ENCODE measurements at regions not wholly inside any gene's neighbourhood (a gene's known extent, or its start where the extent isn't known, plus 50 kb on each side); places are given as distances from the start of the nearest gene placed in this dataset.

DNA sequence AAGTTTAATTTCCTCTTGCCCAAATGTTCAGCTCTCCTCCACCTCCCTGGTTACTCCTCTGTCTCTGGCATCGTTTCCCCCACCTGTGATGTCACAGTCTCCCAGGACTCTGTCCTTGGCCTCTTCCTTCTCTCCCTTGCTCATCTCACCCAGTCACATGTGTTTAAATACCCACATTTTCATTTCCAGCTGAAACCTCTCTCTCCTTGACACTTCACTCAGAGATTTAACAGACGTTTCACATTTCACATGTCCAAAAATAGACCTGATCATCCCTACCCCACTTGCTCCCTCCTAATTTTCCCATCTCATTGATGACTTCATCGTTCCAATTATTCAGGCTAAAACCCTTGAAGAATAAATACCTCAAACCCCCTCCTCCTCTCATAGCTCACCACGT lies 604.1 kb upstream of the JAG1 start:
- Histone ChIP-seq H3K79me2 (ENCODE audit: insufficient read depth) (no peaks in the 10 kb centered on the region), H2AFZ (ENCODE audit: low read depth) (no peak overlapping the region), H3K4me3 (ENCODE audit: low read depth in 2 of 2, low read length in 1 of 2) (no peak overlapping the region), H3K9me2 (no peaks in the 10 kb centered on the region), H3K9me3 (no peaks in the 10 kb centered on the region), H3K27me3 (ENCODE audit: insufficient read depth) (no peaks in the 10 kb centered on the region), H3K27ac (ENCODE audit: low read depth in 2 of 2, low read length in 1 of 2) (no peak overlapping the region), H3K9ac (no peak overlapping the region), H3F3A (replicated peaks; ENCODE audit: insufficient read depth) (no peaks in the 10 kb centered on the region), H3K4me1 (ENCODE audit: control insufficient read depth in 1 of 2, insufficient read depth in 2 of 2, low read depth in 1 of 2, low read length in 1 of 2) (no peaks in the 10 kb centered on the region), H4K20me1 (ENCODE audit: insufficient read depth) (no peaks in the 10 kb centered on the region), H3K36me3 (replicated peaks in 1 of 2; ENCODE audit: control insufficient read depth in 1 of 2, insufficient read depth in 2 of 2, low read length in 1 of 2) (no peaks in the 10 kb centered on the region), H3K4me2 (no peak overlapping the region)
- no peak for TF ChIP-seq FOSL2 (IDR thresholded peaks at IDR 0.05; ENCODE audit: borderline replicate concordance, low read depth)
- TF ChIP-seq, protein P1, sequence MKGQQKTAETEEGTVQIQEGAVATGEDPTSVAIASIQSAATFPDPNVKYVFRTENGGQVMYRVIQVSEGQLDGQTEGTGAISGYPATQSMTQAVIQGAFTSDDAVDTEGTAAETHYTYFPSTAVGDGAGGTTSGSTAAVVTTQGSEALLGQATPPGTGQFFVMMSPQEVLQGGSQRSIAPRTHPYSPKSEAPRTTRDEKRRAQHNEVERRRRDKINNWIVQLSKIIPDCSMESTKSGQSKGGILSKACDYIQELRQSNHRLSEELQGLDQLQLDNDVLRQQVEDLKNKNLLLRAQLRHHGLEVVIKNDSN (IDR thresholded peaks at IDR 0.05; ENCODE audit: borderline replicate concordance, low read depth), result no peak
- TF ChIP-seq RFX5 (IDR thresholded peaks at IDR 0.05; ENCODE audit: low read length), result no peak
- no peak for TF ChIP-seq TEAD4 (IDR thresholded peaks at IDR 0.05; ENCODE audit: borderline replicate concordance, insufficient read depth)
- no peak for TF ChIP-seq FOXJ3 (CRISPR knock-in tag; IDR thresholded peaks at IDR 0.05)
- no peak for TF ChIP-seq MXI1 (IDR thresholded peaks at IDR 0.05; ENCODE audit: low read depth, low read length)
- no peak for TF ChIP-seq POLR2AphosphoS5 (IDR thresholded peaks at IDR 0.05; ENCODE audit: low read depth, low read length)
- POLR2A ChIA-PET, result no interaction called here
- CTCF ChIA-PET, result interaction anchor here (0.6 to 1.1 kb wide), 3 partner anchors 725 to 1397 kb away, joined by 3 to 5 read pairs (median 3); no protein-coding TSS in a partner anchor
- WGBS (ENCODE audit: low lambda C conversion rate), result 74% methylated on average over 4 of the region's 4 CpGs
- no peak for DNase-seq

- DNase-seq, result no peak
- Histone ChIP-seq H3K9ac (no peak overlapping the region), H2AFZ (ENCODE audit: low read depth) (no peak overlapping the region), H3K9me3 (no peaks in the 10 kb centered on the region), H3K79me2 (ENCODE audit: insufficient read depth) (no peaks in the 10 kb centered on the region), H3F3A (replicated peaks; ENCODE audit: insufficient read depth) (no peaks in the 10 kb centered on the region), H3K27ac (ENCODE audit: low read depth in 2 of 2, low read length in 1 of 2) (no peak overlapping the region), H3K4me2 (no peak overlapping the region), H3K27me3 (ENCODE audit: insufficient read depth) (no peaks in the 10 kb centered on the region), H3K9me2 (no peaks in the 10 kb centered on the region), H4K20me1 (ENCODE audit: insufficient read depth) (no peaks in the 10 kb centered on the region), H3K4me3 (ENCODE audit: low read depth in 2 of 2, low read length in 1 of 2) (no peak overlapping the region), H3K4me1 (ENCODE audit: control insufficient read depth in 1 of 2, insufficient read depth in 2 of 2, low read depth in 1 of 2, low read length in 1 of 2) (no peaks in the 10 kb centered on the region), H3K36me3 (replicated peaks in 1 of 2; ENCODE audit: control insufficient read depth in 1 of 2, insufficient read depth in 2 of 2, low read length in 1 of 2) (no peaks in the 10 kb centered on the region)
- ChIA-PET CTCF (interaction anchor here (0.5 to 1.1 kb wide), 2 partner anchors 28 to 726 kb away, joined by 3 to 5 read pairs; no protein-coding TSS in a partner anchor), POLR2A (no interaction called here)
- WGBS (ENCODE audit: low lambda C conversion rate), result 69% methylated on average over 2 of the region's 2 CpGs
- TF ChIP-seq FOXM1 (IDR thresholded peaks at IDR 0.05; ENCODE audit: low read depth), result no peak
These were observed 604.7 kb upstream of the JAG1 start for GRCh38 chr20:11278461-11278860.

- CTCF ChIA-PET, result interaction anchor here (1.0 kb wide), 1 partner anchor 14 kb away, joined by 3 read pairs; no protein-coding TSS in a partner anchor
- TF ChIP-seq, protein P2, sequence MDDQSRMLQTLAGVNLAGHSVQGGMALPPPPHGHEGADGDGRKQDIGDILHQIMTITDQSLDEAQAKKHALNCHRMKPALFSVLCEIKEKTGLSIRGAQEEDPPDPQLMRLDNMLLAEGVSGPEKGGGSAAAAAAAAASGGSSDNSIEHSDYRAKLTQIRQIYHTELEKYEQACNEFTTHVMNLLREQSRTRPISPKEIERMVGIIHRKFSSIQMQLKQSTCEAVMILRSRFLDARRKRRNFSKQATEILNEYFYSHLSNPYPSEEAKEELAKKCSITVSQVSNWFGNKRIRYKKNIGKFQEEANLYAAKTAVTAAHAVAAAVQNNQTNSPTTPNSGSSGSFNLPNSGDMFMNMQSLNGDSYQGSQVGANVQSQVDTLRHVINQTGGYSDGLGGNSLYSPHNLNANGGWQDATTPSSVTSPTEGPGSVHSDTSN (IDR thresholded peaks at IDR 0.05), result no peak
- TF ChIP-seq GATA2 (CRISPR knock-in tag; IDR thresholded peaks at IDR 0.05) (no peak), POLR2AphosphoS5 (IDR thresholded peaks at IDR 0.05; ENCODE audit: low read depth, low read length) (no peak), EZH2phosphoT487 (IDR thresholded peaks at IDR 0.05; ENCODE audit: borderline replicate concordance, low read depth) (no peak), TEAD4 (IDR thresholded peaks at IDR 0.05; ENCODE audit: borderline replicate concordance, insufficient read depth) (no peak), FOSL2 (IDR thresholded peaks at IDR 0.05; ENCODE audit: borderline replicate concordance, low read depth) (no peak), RXRA (IDR thresholded peaks at IDR 0.05; ENCODE audit: borderline replicate concordance, low read depth) (no peak)
- TF ChIP-seq, protein P3, sequence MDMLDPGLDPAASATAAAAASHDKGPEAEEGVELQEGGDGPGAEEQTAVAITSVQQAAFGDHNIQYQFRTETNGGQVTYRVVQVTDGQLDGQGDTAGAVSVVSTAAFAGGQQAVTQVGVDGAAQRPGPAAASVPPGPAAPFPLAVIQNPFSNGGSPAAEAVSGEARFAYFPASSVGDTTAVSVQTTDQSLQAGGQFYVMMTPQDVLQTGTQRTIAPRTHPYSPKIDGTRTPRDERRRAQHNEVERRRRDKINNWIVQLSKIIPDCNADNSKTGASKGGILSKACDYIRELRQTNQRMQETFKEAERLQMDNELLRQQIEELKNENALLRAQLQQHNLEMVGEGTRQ (IDR thresholded peaks at IDR 0.05; ENCODE audit: borderline replicate concordance, low read depth, low read length), result no peak
- TF ChIP-seq, protein P4, sequence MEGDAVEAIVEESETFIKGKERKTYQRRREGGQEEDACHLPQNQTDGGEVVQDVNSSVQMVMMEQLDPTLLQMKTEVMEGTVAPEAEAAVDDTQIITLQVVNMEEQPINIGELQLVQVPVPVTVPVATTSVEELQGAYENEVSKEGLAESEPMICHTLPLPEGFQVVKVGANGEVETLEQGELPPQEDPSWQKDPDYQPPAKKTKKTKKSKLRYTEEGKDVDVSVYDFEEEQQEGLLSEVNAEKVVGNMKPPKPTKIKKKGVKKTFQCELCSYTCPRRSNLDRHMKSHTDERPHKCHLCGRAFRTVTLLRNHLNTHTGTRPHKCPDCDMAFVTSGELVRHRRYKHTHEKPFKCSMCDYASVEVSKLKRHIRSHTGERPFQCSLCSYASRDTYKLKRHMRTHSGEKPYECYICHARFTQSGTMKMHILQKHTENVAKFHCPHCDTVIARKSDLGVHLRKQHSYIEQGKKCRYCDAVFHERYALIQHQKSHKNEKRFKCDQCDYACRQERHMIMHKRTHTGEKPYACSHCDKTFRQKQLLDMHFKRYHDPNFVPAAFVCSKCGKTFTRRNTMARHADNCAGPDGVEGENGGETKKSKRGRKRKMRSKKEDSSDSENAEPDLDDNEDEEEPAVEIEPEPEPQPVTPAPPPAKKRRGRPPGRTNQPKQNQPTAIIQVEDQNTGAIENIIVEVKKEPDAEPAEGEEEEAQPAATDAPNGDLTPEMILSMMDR (IDR thresholded peaks at IDR 0.05), result no peak
- TF ChIP-seq, protein P5, sequence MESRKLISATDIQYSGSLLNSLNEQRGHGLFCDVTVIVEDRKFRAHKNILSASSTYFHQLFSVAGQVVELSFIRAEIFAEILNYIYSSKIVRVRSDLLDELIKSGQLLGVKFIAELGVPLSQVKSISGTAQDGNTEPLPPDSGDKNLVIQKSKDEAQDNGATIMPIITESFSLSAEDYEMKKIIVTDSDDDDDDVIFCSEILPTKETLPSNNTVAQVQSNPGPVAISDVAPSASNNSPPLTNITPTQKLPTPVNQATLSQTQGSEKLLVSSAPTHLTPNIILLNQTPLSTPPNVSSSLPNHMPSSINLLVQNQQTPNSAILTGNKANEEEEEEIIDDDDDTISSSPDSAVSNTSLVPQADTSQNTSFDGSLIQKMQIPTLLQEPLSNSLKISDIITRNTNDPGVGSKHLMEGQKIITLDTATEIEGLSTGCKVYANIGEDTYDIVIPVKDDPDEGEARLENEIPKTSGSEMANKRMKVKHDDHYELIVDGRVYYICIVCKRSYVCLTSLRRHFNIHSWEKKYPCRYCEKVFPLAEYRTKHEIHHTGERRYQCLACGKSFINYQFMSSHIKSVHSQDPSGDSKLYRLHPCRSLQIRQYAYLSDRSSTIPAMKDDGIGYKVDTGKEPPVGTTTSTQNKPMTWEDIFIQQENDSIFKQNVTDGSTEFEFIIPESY (IDR thresholded peaks at IDR 0.05; ENCODE audit: borderline replicate concordance, low read depth), result no peak
These were observed 607.4 kb upstream of the JAG1 start for GRCh38 chr20:11281240-11281639.

More at GRCh38 chr20:11281240-11281639, 607.4 kb upstream of the JAG1 start:
- Histone ChIP-seq H3K4me3 (ENCODE audit: low read depth in 2 of 2, low read length in 1 of 2) (no peak overlapping the region), H3F3A (replicated peaks; ENCODE audit: insufficient read depth) (no peaks in the 10 kb centered on the region), H3K27me3 (ENCODE audit: insufficient read depth) (no peaks in the 10 kb centered on the region), H3K36me3 (replicated peaks in 1 of 2; ENCODE audit: control insufficient read depth in 1 of 2, insufficient read depth in 2 of 2, low read length in 1 of 2) (no peaks in the 10 kb centered on the region), H2AFZ (ENCODE audit: low read depth) (no peak overlapping the region), H3K9ac (no peak overlapping the region), H4K20me1 (ENCODE audit: insufficient read depth) (no peaks in the 10 kb centered on the region), H3K4me2 (no peak overlapping the region), H3K9me2 (no peaks in the 10 kb centered on the region), H3K4me1 (ENCODE audit: control insufficient read depth in 1 of 2, insufficient read depth in 2 of 2, low read depth in 1 of 2, low read length in 1 of 2) (no peaks in the 10 kb centered on the region), H3K79me2 (ENCODE audit: insufficient read depth) (no peaks in the 10 kb centered on the region), H3K9me3 (no peaks in the 10 kb centered on the region), H3K27ac (ENCODE audit: low read depth in 2 of 2, low read length in 1 of 2) (no peak overlapping the region)
- POLR2A ChIA-PET, result no interaction called here
- 90% methylated on average over 3 of the region's 3 CpGs for WGBS (ENCODE audit: low lambda C conversion rate)
- DNase-seq, result no peak
